ENCODE measurements at regions not wholly inside any gene's neighbourhood (a gene's known extent, or its start where the extent isn't known, plus 50 kb on each side); places are given as distances from the start of the nearest gene placed in this dataset.

GRCh38 chr10:117661316-117661715 is 118.8 kb downstream of the EMX2 start:
- H3K4me2 ChIP-seq (ENCODE audit: low read length), result no peak overlapping the region
- CTCF ChIA-PET (ENCODE audit: unreplicated experiment), result no interaction called here
- no peaks in the 10 kb centered on the region for H3K36me3 ChIP-seq (ENCODE audit: insufficient read depth, low read length)
- intact Hi-C loops (cut with micrococcal nuclease; ENCODE audit: unreplicated experiment), result no loop called here
- H3K4me3 ChIP-seq (ENCODE audit: low read depth, low read length, poor library complexity, severe bottlenecking), result no peak overlapping the region
- H2AFZ ChIP-seq (ENCODE audit: low read length), result no peak overlapping the region
- H4K20me1 ChIP-seq (ENCODE audit: insufficient read depth, low read length), result no peaks in the 10 kb centered on the region
- BruUV-seq (replicated peaks), result no TSS peak
- POLR2A ChIA-PET, result interaction anchor here (0.6 to 1.0 kb wide), 2 partner anchors 12 to 218 kb away, joined by 3 to 4 read pairs; no protein-coding TSS in a partner anchor
- H3K4me1 ChIP-seq (ENCODE audit: insufficient read depth, low read length, poor library complexity, severe bottlenecking), result no peaks in the 10 kb centered on the region
- H3K9me2 ChIP-seq (ENCODE audit: insufficient read depth, low read length), result no peaks in the 10 kb centered on the region
- H3K27ac ChIP-seq (ENCODE audit: low read depth, low read length, poor library complexity, severe bottlenecking), result no peak overlapping the region
- no peaks in the 10 kb centered on the region for H3K9me3 ChIP-seq (ENCODE audit: low read length)
- DNase-seq (ENCODE audit: low spot score), result no peak
- TF ChIP-seq EZH2phosphoT487 (IDR thresholded peaks at IDR 0.05; ENCODE audit: borderline replicate concordance, low read depth, low read length) (no peak), CTCF (conservative IDR thresholded peaks at IDR 0.05; ENCODE audit: low read length) (no peak)
- no peaks in the 10 kb centered on the region for H3K79me2 ChIP-seq (ENCODE audit: insufficient read depth, low read depth, low read length)

- CTCF ChIA-PET (ENCODE audit: unreplicated experiment), result no interaction called here
- no peaks in the 10 kb centered on the region for H3K9me3 ChIP-seq (ENCODE audit: low read length)
- no peak overlapping the region for H3K27ac ChIP-seq (ENCODE audit: low read depth, low read length, poor library complexity, severe bottlenecking)
- H3K4me3 ChIP-seq (ENCODE audit: low read depth, low read length, poor library complexity, severe bottlenecking), result no peak overlapping the region
- intact Hi-C loops (cut with micrococcal nuclease; ENCODE audit: unreplicated experiment), result no loop called here
- H3K4me1 ChIP-seq (ENCODE audit: insufficient read depth, low read length, poor library complexity, severe bottlenecking), result no peaks in the 10 kb centered on the region
- no TSS peak for BruUV-seq (replicated peaks)
- no peak overlapping the region for H3K4me2 ChIP-seq (ENCODE audit: low read length)
- POLR2A ChIA-PET, result no interaction called here
- H3K36me3 ChIP-seq (ENCODE audit: insufficient read depth, low read length), result no peaks in the 10 kb centered on the region
- H3K79me2 ChIP-seq (ENCODE audit: insufficient read depth, low read depth, low read length), result no peaks in the 10 kb centered on the region
- H4K20me1 ChIP-seq (ENCODE audit: insufficient read depth, low read length), result no peaks in the 10 kb centered on the region
- H3K9me2 ChIP-seq (ENCODE audit: insufficient read depth, low read length), result no peaks in the 10 kb centered on the region
- no peak for DNase-seq (ENCODE audit: low spot score)
- TF ChIP-seq CTCF (conservative IDR thresholded peaks at IDR 0.05; ENCODE audit: low read length), result no peak
- no peak for TF ChIP-seq EZH2phosphoT487 (IDR thresholded peaks at IDR 0.05; ENCODE audit: borderline replicate concordance, low read depth, low read length)
- H2AFZ ChIP-seq (ENCODE audit: low read length), result no peak overlapping the region
Observed at GRCh38 chr10:117662126-117662525, 119.6 kb downstream of the EMX2 start.

- Histone ChIP-seq H3K9me2 (ENCODE audit: insufficient read depth, low read length) (no peaks in the 10 kb centered on the region), H3K27ac (ENCODE audit: low read depth, low read length, poor library complexity, severe bottlenecking) (no peak overlapping the region), H3K4me2 (ENCODE audit: low read length) (no peak overlapping the region), H3K36me3 (ENCODE audit: insufficient read depth, low read length) (no peaks in the 10 kb centered on the region), H3K4me1 (ENCODE audit: insufficient read depth, low read length, poor library complexity, severe bottlenecking) (no peaks in the 10 kb centered on the region), H3K9me3 (ENCODE audit: low read length) (no peaks in the 10 kb centered on the region), H3K4me3 (ENCODE audit: low read depth, low read length, poor library complexity, severe bottlenecking) (no peak overlapping the region), H2AFZ (ENCODE audit: low read length) (no peak overlapping the region), H4K20me1 (ENCODE audit: insufficient read depth, low read length) (no peaks in the 10 kb centered on the region), H3K79me2 (ENCODE audit: insufficient read depth, low read depth, low read length) (no peaks in the 10 kb centered on the region)
- intact Hi-C loops (cut with micrococcal nuclease; ENCODE audit: unreplicated experiment), result no loop called here
- POLR2A ChIA-PET, result no interaction called here
- DNase-seq (ENCODE audit: low spot score), result no peak
- CTCF ChIA-PET (ENCODE audit: unreplicated experiment), result no interaction called here
- TF ChIP-seq EZH2phosphoT487 (IDR thresholded peaks at IDR 0.05; ENCODE audit: borderline replicate concordance, low read depth, low read length), result no peak
- no peak for TF ChIP-seq CTCF (conservative IDR thresholded peaks at IDR 0.05; ENCODE audit: low read length)
- no TSS peak for BruUV-seq (replicated peaks)
Observed at GRCh38 chr10:117662751-117663540, 120.4 kb downstream of the EMX2 start.
